Embryonic facial prominence (tissue), 1 donor: ENCODE measurements at regions not wholly inside any gene's neighbourhood (a gene's known extent, or its start where the extent isn't known, plus 50 kb on each side); places are given as distances from the start of the nearest gene placed in this dataset.
"Not testable (repeated sequence)": the region's sequence is repeated elsewhere in the genome, so short reads cannot be mapped to it uniquely, and the experiment has no call there.

Experiments
- DNase-seq: peaks from one replicate; pipeline ENCODE4 v3.0.0-alpha.2; 2016; ENCODE audit errors: extremely low spot score

DNA sequence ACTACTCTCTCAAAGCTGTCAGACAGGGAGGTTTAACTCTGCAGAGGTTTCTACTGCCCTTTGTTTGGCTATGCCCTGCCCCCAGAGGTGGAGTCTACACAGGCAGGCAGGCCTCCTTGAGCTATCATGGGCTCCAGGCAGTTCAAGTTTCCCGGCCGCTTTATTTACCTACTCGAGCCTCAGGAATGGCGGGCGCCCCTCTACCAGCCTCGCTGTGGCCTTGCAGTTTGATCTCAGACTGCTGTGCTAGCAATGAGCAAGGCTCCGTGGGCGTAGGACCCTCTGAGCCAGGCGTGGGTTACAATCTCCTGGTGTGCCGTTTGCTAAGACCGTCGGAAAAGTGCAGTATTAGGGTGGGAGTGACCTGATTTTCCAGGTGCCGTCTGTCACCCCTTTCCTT lies 124.3 kb downstream of the PTCHD1 start:
- DNase-seq, result not testable (repeated sequence)

DNA sequence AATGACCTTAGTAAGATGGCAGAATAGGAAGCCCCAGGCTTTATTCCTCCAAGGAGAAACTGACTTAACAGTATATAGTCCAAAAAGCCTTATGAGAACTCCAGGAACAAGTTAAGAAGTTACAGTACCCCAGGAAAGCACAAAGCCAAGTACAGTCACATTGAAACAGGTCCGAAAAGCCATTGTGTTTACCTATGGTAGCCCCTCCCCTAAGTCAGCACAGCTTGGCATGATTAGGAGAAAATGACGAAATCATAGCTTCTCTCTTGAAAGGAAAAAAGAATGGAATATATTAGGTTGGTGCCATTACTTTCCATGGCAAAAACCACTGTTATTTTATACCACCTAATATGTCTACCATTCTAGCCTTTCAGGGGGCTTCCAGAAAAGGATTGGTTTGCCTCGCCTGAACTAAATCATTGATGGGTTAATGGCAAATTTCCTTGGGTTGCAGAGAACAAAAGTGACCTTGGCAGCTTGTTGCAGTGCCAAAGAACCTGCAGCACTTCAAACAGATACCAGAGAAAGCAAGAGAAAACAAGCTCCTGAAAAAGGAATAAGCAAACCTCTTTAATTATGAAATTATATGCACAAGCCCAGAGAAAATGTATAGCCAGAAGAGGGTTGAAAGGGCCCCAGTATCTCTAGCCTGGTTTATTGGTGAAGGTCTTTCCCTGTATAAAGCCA lies 130.6 kb downstream of the PTCHD1 start:
- DNase-seq, result no peak

DNA sequence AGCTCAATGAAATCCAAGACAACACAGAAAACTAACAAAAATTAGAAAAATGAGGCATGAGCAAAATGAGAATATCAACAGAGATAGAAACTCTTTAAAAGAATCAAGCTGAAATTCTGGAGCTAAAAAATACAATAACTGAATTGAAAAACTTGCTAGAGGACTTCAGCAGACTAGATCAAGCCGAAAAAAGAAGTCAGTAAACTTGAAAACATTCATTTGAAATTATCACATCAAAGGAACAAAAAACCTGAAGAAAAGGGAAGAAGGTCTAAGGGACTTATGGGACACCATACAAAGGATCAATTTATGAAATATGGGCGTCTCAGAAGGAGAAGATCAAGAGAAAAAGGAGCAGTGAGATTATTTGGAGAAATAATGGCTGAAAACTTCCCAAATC lies 131.3 kb downstream of the PTCHD1 start:
- DNase-seq, result no peak

DNA sequence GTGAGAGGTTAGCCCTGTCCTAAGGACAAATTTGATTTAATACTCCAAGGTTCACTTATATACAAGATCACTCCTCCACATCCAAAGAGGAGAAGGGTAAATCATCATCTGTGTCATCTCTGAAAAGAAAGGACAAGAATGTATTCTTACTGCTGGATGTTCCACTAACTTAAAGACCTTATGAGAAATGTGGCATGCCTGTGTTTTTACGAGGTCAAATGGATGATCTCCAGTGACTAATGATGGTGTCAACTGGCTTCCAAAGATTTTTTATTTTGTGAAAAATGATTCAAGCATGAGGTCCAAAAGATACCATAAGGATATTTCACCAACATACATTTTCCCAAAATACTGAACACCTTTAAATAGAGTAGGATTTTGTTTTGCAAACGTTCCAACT lies 143.4 kb downstream of the PTCHD1 start:
- DNase-seq, result no peak

DNA sequence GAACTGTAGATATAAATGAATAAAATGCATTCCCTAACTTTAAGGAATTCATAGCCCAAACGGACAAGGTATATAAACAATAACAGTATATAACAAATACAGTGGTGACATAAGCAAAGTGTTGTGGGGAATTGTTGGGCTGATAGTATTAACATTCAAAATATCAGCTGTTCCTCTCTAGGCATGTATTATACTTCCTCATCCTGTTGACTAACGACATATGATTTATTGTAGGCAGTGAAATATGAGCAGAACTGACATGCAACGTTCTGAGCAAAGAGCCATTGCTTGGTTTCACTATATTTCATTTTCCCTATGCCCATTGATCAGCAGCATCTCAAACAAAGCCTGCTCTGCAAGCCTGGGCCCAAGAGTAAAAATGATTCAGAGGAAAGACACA lies 143.9 kb downstream of the PTCHD1 start:
- DNase-seq, result no peak

DNA sequence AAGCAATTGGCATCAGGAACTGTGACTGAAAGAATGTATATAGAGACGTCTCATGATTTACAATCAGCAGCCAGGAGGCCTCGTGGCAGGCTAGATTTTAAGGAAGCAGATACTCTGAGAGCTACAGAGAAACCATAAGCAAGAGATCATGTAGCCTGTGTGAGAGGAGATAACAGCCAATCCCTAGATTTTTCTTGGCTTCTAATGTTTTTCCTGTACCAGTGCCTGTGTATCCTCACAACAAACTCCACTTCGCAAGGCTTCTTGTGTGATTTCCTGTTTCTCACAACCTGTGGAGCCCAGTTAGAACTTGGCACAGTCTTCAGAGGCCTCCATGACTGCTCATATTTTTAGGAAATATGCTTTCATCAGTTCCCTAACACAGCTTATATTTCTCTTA lies 147.9 kb downstream of the PTCHD1 start:
- no peak for DNase-seq

DNA sequence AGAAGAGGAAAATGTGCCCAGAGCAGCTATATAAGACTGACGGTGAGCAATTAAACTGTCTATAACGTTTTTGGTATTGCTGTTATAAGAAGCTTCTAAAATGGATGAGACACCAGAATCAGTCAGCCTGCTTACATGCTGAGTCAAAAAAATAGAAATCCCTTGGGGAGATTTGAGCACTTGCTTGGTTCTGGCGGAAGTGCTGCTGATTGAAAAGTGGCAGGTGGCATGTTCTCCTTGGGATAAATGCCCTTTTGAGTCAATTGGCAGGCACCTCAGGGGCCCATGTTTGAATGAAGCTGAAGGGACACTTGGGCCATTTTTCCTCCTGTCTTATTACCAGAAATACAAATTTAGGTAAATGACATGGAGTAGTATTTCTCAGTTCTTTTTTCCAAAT lies 148.7 kb downstream of the PTCHD1 start:
- DNase-seq, result no peak

DNA sequence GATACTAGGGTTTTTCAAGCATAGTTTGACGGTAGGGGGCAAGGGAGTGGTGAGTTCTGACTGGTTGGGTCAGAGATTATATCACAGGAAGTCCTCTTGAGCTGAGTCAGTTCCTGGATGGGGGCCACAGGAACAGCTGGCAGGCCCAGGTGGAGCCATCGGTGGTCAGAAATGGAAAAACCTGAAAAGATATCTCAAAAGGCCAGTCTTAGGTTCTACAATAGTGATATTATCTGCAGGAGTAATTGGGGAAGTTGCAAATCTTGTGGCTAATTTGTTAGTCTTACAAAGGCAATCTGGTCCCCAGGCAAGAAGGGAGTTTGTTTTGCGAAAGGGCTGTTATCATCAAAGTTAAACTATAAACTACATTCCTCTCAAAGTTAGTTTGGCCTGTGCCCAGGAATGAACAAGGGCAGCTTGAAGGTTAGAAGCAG lies 159.3 kb downstream of the PTCHD1 start:
- no peak for DNase-seq

DNA sequence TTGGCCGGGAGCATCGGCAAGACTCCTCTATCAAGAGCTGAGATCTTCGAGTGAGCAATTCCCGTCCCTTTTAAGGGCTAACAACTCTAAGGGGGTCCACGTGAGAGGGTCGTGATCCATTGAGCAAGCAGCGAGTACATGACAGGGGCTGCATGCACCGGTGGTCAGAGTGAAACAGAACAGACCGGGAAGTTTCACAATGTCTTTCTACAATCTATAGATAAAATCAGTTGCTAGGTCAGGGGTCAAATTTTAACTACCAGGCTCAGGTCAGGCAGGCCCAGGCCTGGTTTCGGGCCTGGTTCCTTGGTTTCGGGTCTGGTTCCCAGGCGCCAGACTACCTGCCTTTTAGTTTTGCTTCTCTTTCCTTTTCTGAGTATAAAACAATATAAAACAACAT lies 160.1 kb downstream of the PTCHD1 start:
- no peak for DNase-seq

DNA sequence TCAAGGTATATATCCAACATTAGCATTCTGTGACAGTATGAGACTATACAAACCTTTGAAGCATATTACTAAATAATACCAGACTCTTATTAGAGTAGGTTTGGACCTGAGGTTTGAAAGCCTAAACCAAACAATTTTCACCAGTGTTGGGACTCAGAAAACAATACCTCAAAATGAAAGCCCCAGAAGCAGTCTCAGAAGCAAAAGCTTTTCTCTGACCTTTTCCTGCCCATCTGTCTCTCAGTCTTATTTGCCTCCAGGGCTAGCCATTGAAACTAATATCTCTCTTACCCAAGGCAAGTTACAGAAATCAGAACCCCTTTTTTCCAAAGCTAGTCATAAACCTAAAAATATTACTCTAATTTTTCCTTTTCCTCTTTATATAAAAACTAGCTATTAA lies 163.3 kb downstream of the PTCHD1 start:
- DNase-seq, result no peak

DNA sequence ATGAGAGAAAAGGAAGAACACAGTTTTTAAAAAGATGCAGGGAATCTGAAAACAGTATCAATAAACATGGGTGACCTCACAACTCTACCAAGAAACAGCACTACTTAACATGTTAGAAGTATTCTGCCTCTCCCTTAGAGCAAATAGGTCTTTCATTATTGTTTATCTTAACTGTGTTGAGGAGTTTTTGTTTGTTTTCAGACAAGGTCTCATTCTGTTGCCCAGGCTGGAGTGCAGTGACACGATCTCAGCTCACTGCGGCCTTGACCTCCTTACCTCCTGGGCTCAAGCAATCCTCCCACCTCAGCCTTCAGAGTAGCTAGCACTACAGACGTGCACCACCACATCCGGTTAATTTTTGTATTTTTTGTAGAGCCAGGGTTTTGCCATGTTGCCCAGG lies 165.3 kb upstream of the PRDX4 start:
- DNase-seq, result no peak

DNA sequence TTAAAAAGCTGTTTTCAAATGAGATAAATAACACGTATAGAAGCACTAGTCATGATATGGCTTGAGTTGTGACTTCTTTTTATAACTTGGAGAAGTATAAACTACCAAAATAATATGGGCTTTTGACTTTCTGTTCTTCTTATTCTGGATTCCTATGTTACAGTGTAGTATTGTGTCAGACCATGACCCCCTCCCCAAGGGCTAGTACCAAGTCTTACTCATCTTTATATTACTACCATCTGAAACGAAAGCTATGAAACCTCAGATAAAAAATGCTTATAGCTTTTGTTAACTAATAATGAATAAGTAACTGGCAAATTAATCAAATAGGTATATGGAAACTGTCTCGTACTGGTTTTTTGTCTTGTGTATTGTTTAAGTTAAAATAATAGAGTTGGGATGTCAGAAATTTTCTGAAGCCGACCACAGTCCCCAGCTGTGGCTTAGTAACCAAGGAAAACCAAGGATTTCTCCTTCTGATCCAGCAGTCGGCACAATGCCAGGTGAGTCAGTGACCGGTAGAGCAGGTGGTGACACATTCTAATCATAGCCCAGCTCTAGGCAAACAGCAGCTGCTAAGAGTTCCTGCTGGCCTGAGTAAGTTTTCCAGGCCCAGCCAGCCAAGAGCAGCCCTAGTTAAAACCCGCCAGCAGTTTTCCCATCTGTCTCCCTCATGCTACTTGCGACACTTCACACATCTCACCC lies 163.3 kb upstream of the PRDX4 start:
- DNase-seq, result no peak

DNA sequence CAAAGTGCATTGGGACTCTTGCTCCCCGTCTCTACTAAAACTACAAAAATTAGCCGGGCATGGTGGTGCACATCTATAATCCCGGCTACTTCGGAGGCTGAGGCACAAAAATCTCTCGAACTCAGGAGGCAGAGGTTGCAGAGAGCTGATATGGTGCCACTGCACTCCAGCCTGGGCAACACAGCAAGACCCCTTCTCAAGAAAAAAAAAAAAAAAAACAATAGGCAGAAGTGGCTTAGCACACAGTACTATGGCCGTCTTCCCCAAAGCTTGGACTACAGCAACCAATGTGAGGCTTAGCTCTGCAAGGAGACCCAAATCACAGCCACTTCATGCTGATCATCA lies 162.8 kb upstream of the PRDX4 start:
- no peak for DNase-seq

DNA sequence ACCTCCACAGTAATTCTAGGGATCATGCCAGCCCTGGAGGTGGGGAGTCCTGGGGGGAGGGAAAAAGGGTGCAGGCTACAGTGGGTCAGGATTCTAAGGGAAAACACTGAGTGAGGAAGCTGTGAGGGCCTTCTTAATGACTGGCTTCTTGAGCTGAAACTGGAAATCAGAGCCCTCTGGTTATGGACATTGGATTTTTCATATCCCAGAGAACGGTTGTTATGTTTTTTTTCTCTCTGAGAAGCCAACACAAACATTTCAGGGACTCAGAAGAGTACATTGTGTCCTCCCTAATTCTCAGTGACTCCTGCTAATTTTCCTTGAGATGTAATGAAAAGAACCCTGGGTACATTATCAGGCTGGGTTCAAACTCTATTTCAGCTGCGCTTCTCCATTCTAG lies 162.4 kb upstream of the PRDX4 start:
- DNase-seq, result no peak

DNA sequence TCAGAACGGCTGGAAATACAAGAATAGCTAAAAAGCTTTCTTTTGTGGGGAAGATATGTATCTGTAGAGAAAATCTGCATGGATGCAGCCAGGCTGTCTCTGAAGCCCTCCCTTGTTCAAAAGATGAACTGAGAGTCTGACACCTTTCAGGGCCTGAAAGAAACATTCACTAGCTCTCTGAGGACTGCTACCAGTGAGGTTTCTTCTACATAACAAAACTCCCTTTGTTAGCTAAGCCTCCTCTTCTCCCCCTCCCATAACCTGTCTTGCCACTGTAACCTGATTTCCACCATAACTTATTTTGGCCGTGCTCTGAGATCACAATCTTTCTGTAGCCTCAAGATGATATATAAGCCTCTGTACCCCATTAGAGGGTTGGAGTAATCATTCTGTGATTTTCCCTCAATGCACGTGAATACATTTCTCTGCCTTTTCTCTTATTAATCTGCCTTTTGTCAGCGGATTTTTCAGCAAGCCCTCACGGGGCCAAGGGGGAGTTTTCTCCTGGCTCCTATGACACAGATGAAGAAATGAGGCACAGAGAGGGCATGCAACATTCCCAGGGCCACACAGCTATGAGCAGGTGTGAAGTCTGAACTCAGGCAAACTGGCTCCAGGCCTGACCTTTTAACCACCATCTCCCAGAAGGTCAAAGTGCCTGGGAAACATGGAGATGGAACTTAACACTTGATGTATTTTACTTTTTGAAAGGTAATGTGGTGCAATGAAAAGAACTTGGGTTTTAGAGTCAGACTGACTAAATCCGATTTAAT lies 161.6 kb upstream of the PRDX4 start:
- DNase-seq, result no peak

DNA sequence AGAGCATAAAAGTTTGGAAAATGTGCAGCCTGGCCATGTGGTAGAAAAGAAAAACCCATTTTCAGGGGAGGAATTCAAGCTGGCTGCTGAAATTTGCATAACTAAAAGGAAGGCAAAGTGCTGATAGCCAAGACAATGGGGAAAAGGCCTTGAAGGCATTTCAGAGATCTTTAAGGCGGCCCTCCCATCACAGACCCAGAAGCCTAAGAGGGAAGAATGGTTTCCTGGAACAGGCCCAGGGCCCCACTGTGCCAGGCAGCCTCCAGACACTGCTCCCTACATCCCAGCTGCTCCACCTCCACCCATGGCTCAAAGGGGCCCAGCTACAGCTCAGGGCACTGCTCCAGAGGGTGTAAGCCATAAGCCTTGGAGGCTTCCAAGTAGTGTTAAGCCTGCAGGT lies 158.0 kb upstream of the PRDX4 start:
- no peak for DNase-seq

DNA sequence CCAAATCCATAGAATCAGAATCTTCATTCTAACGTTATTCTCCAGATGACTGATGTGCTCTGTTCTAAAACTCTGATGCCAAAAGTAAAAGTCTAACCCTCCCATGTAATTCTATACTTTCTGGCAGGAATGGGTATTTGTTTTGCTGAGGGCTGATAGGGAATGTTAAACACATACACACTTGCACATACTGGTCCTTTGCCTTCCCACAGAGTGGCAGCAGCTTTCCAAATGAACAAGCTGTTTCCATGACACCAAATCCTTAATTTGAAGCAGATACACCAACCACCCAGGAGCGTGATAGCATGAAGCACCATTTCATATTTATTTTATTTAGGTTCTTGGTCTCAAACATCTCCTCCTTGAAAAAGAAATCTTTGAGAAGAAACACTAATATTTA lies 155.5 kb upstream of the PRDX4 start:
- DNase-seq, result no peak

DNA sequence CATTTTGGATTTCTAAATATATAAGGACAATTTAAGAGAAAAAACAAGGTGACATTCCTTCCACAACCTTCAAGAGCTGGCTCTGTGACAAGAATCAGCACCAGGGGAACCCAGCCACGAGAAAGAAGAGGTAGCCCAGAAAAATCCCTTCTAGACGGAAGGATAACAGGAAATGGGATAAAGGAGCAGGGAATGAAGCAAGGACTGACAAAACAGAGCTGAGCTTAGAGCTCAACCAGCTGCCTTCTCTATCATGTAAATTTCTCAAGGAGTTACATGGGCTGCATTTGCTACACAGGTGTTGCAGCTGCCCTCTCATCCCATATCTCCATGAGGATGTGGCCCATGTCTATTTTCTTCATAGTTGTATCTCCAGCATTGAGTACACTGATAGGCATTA lies 154.2 kb upstream of the PRDX4 start:
- DNase-seq, result no peak

DNA sequence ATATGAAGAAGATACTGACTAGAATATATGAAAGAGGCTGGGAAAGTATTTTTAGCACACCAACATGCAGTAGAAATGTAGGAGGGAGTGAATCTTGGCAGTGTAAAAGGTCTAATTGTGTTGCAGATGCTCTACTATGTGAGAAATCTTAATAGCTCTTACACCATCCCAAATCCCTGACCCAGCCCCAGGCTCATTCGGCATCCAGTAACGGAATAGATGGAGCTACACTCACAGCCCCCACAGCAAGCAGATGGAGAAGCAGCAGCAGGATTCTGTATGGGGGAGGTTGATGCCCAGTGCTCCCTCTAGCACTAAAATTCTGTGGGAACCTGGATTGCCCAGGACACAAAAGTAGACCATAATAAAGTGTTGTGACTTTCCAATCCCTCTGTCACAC lies 153.2 kb upstream of the PRDX4 start:
- DNase-seq, result no peak

DNA sequence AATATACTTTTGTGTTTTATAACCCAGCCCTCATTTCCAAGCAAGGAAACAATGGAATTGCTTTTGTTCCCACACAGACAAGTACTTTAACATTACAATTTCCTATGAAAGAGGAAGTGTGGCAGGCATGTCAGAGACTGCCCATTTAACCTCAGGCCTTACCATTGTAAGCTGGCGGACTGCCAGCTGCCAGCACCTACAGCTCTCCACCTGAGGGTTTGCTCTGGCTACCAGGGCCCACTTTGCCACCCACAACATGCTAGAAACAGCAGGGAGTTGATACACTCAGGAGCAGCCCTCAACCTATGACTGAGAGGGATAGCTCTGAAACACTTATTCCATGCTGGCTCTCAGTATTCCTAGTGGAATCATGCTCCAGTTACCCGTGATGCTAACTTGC lies 152.3 kb upstream of the PRDX4 start:
- no peak for DNase-seq

DNA sequence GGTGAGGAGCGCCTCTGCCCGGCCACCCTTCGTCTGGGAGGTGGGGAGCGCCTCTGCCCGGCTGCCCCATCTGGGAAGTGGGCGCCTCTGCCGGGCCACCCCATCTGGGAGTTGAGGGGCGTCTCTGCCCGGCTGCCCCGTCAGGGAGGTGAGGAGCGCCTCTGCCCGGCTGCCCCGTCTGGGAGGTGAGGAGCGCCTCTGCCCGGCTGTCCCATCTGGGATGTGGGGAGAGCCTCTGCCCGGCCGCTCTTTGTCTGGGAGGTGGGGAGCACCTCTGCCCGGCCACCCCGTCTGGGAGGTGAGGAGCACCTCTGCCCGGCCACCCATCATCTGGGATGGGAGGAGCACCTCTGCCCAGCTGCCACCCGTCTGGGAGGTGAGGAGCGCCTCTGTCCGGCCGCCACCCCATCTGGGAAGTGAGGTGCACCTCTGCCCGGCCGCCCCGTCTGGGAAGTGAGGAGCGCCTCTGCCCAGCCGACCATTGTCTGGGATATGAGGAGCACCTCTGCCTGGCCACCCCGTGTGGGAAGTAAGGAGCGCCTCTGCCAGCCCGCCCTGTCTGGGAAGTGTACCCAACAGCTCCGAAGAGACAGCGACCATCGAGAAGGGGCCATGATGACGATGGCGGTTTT lies 144.2 kb upstream of the PRDX4 start:
- not testable (repeated sequence) for DNase-seq

DNA sequence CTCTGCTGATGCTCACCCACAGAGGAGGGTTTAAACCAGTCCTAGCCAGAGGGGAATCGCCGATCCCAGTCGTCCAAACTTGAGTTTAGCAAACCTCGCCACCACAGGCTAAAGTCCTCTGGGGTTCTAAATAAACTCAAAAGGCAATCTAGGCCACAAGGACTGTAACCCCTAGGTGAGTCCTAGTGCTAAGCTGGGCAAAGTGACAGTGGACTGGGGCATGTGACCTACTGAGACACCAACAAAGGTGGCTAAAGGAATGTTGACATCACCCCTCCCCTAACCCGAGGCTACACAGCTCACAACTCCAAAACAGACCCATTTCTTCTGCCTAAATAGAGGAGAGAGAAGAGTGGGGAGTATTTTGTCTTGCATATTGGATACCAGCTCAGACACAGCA lies 142.8 kb upstream of the PRDX4 start:
- no peak for DNase-seq

DNA sequence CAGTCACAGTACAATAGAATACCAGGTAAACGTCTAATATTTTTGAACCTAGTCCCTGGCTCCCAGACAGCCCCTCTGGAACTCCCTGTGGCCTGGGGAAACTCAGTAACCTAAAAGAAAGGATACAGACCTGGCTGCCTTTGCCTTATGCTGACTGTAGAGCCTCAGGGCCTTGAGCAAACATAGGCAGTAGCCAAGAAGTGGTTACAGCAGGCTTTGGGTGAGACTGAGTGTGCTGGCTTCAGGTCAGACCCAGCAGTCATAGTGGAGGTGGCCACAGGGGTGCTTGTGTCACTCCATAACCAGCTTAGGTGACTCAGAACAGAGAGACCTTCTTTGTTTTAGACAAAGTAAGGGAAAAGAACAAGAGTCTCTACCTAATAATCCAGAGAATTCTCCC lies 141.8 kb upstream of the PRDX4 start:
- DNase-seq, result no peak
